GM21423 (cell line): ENCODE measurements at regions not wholly inside any gene's neighbourhood (a gene's known extent, or its start where the extent isn't known, plus 50 kb on each side); places are given as distances from the start of the nearest gene placed in this dataset.
"Not testable (repeated sequence)": the region's sequence is repeated elsewhere in the genome, so short reads cannot be mapped to it uniquely, and the experiment has no call there.

ENCODE experiments used
- ATAC-seq: cut with Tn5 transposase; IDR thresholded peaks from one replicate; pipeline ENCODE4 v1.9.1; 2021; ENCODE audit warnings: mild to moderate bottlenecking, moderate library complexity; ENCODE audit not compliant: unreplicated experiment

GRCh38 chr12:131586269-131586668 lies 124.6 kb upstream of the SFSWAP start:
- no peak for ATAC-seq

- no peak for ATAC-seq
These were observed 124.1 kb upstream of the SFSWAP start for GRCh38 chr12:131586761-131587160.

GRCh38 chr12:131587565-131587964 lies 123.3 kb upstream of the SFSWAP start:
- no peak for ATAC-seq

GRCh38 chr12:131589221-131589897 lies 121.5 kb upstream of the SFSWAP start:
- no peak for ATAC-seq

- no peak for ATAC-seq
These were observed 120.9 kb upstream of the SFSWAP start for GRCh38 chr12:131589966-131590365.

- no peak for ATAC-seq
These were observed 119.8 kb upstream of the SFSWAP start for GRCh38 chr12:131591136-131591535.

- ATAC-seq = no peak
These were observed 118.9 kb upstream of the SFSWAP start for GRCh38 chr12:131591714-131592709.

GRCh38 chr12:131592972-131593371 lies 117.9 kb upstream of the SFSWAP start:
- peak; percentile 95 for ATAC-seq

GRCh38 chr12:131593406-131593805 lies 117.5 kb upstream of the SFSWAP start:
- no peak for ATAC-seq

GRCh38 chr12:131596115-131596514 lies 114.8 kb upstream of the SFSWAP start:
- ATAC-seq = no peak

GRCh38 chr12:131597333-131597732 lies 113.6 kb upstream of the SFSWAP start:
- no peak for ATAC-seq

- ATAC-seq = no peak
These were observed 112.2 kb upstream of the SFSWAP start for GRCh38 chr12:131598717-131599116.

- no peak for ATAC-seq
These were observed 111.4 kb upstream of the SFSWAP start for GRCh38 chr12:131599190-131600159.

- ATAC-seq = no peak
These were observed 110.7 kb upstream of the SFSWAP start for GRCh38 chr12:131600160-131600532.

GRCh38 chr12:131601499-131601898 lies 109.4 kb upstream of the SFSWAP start:
- not testable (repeated sequence) for ATAC-seq

GRCh38 chr12:131603106-131603938 lies 107.6 kb upstream of the SFSWAP start:
- no peak for ATAC-seq

- ATAC-seq = peak; percentile 33
These were observed 106.7 kb upstream of the SFSWAP start for GRCh38 chr12:131603939-131604795.

- no peak for ATAC-seq
These were observed 106.0 kb upstream of the SFSWAP start for GRCh38 chr12:131604859-131605258.

- no peak for ATAC-seq
These were observed 105.5 kb upstream of the SFSWAP start for GRCh38 chr12:131605304-131605829.
